Embryonic facial prominence (tissue), 1 donor: ENCODE measurements at regions not wholly inside any gene's neighbourhood (a gene's known extent, or its start where the extent isn't known, plus 50 kb on each side); places are given as distances from the start of the nearest gene placed in this dataset.

Experiments used
- DNase-seq: peaks from one replicate; pipeline ENCODE4 v3.0.0-alpha.2; 2016; ENCODE audit errors: extremely low spot score

GRCh38 chr2:41686156-41686555 is 361.7 kb upstream of the PKDCC start:
- DNase-seq, result no peak

GRCh38 chr2:41691561-41691960 is 356.3 kb upstream of the PKDCC start:
- DNase-seq, result no peak

DNA sequence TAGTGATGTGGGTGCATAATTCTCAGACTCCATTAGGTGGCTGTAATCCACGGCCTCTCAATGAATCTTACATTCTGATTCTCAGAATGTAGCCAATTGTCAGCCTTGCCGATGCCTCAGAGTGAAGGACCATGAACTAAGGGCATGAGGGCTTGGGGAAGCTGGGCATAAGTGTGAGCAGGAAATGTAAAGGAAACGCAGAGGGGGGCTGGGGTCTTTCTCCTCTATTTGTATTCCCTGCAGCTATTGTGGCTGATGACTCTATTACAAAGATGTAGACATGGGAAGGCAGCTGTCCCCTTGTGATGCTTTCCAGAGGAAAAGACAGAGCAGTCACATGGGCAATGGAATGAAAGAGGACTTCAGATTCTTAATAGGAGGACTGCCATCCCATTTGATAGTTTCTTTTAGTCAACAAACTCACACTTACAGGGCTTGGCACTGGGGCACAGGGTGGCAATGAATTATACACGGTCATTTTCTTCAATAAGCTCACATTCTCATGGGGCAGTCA is 353.2 kb upstream of the PKDCC start:
- DNase-seq, result no peak

DNA sequence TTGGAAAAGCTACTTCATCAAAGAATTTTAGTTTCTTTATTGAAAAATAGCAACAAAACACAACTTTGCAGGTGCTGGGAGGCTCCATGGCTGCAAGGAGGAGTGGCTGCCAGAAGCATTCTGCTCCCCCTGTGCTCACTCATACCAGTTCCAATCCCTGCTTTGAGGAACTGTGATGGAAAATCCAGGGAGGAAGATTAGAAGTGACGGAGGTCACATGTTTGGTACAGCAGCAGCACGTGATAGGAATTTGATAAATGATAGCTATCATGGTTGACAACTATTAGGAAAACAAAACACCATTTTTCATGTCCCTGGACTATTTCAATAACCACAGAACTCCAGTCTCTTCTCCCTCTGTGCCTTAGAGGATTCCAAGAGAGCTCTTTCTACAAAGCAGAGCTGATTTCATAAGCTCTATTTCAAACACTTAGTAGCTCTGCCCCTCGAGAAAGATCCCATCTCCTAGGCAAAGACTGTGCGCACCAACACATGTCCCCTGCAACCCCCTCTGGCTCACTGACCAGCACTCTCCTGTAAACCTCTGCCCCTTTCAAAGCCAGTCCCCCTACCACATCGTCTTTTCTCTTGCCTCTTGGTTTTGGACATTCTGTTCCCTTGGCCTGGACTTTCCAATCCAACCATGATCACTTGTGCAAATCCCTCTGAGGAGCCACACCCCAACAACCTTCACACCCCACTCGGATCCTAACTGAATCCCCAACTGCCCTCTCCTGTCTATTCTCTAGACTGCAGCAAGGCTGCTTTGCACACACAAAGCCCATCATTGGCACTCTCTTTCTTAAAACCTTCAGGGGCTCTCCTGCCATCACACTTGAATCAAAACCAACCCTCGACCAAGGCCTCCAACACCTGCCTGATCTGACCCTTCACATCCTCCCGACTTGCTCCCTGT is 352.4 kb upstream of the PKDCC start:
- no peak for DNase-seq

GRCh38 chr2:41697389-41697788 is 350.4 kb upstream of the PKDCC start:
- DNase-seq, result no peak

GRCh38 chr2:41698678-41699422 is 349.0 kb upstream of the PKDCC start:
- no peak for DNase-seq

- no peak for DNase-seq
Observed at GRCh38 chr2:41701231-41701630, 346.6 kb upstream of the PKDCC start.

GRCh38 chr2:41703123-41703522 is 344.7 kb upstream of the PKDCC start:
- DNase-seq, result no peak

DNA sequence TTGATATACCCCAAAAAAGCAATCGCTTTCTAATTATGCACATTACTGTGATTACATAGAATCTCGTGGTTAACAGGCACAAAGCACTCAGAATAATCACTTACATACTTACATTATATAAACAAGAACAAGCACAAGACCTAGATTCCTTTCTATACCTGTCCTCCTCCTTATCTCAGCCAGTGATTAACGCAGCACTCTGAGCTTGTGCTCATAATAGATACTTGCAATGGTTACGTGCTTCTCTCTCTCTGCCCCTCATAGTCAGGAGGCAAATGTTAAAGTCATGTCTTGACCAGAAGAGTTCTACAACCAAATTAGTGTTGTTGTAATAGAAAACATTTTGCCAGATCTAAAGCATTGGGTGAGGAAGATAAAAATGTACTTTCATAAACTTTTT is 342.2 kb upstream of the PKDCC start:
- DNase-seq, result no peak

GRCh38 chr2:41706286-41706685 is 341.5 kb upstream of the PKDCC start:
- DNase-seq, result no peak

DNA sequence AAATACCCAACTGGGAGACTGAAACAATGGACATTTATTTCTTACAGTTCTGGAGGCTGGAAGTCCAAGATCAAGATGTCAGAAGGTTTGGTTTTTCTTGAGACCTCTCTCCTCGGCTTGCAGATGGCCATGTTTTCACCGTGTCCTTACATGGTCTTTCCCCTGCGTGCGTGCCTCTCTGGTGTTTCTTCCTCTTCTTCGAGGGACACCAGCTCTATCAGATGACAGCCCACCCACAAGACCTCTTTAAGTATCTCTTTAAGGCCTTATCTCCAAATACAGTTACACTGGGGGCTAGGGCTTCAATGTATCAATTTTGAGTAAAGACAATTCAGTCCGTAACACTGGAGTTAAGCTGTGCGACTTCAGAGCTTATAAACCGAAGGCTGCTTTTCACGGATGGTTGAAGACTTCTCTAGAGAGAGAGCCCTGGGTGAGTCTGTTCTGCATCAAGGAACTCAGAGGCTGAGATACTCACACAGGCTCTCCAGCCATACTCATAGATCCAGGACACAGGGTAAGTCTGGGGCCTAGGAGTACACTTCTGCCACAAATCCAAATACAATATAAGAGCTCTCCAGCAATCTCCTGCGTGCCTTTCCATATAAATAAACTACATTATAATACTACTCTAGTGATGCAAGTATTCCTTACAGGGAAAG is 339.9 kb upstream of the PKDCC start:
- no peak for DNase-seq

GRCh38 chr2:41709702-41710599 is 337.9 kb upstream of the PKDCC start:
- DNase-seq, result no peak

GRCh38 chr2:41710944-41711343 is 336.9 kb upstream of the PKDCC start:
- no peak for DNase-seq

- DNase-seq, result no peak
Observed at GRCh38 chr2:41711736-41712135, 336.1 kb upstream of the PKDCC start.

- no peak for DNase-seq
Observed at GRCh38 chr2:41716497-41716896, 331.3 kb upstream of the PKDCC start.

GRCh38 chr2:41717839-41718238 is 330.0 kb upstream of the PKDCC start:
- no peak for DNase-seq

DNA sequence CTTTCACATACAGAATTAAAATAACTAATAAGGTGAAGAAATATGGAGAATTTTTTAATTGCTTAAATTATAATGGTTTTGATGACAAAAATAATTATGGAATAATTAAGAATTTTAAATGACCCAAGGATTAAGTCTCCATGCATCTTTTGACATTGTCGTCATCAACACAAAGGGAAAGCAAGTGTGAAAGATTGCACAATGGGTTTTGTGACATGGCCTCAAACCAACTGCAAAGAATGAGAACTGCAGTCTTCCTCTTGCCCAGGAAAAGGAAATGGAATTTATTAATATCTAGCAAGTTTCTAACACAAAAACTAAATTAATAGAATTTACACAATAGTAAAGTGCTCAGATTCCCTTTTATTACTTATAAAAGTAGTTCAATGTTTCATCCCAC is 329.1 kb upstream of the PKDCC start:
- no peak for DNase-seq

DNA sequence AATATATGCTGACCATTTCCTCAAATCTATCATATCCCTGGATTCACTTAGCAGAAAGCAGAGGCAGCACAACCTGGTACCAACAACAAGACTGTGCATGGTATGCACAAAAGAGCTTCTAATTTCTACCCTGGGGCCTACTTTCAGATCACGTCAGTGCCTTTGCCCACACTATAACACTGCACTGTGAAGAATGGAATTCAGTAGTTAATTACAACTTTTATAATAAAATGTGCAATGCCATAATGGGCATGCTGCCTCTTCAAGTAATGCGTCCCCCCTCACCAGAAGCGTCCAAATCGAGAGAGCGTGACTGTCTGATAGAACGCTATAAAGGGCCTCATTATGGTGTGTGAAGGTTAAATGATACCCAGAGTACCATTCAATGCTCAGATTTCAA is 328.1 kb upstream of the PKDCC start:
- DNase-seq, result no peak

DNA sequence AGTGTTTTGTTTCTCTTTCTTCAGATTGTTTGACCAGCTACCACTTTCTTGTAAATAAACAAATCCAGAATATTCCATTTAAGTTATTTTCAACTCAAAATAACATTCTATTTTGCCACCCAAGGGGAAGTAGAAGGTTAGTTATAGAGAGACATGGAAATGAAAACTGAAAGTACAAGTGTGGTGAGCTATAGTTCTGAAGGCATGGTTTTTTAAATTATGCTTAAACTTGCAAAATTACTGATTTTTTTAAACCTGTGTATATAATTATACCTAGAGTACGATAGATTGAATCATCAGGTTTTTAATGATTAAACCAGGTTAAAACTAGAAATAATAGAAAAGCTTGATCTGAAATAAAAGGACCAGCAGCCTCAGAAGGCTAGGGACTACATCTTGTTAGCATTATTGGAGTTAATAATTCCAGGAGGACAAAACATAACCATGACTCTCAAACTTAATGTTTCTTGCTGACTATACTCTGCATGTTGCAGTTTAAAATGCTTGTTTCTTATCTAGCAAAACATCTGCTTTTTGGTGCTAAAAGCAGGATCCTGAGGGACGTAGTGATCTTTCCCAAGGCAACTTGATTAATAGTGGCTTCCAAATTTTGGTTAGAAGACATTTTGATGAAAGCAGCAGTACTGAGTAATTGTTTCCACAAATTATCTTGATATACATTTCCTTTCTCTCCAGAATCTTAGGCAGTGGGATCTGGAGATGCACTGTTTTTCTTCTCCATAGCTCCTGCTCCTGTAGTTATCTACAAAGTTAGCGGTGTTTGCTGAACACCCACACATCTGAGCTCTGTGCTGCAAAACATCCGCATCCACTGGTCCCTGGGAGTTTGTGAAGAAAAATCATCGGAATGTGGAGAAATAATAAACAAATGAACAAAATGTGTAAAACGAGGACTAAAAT is 327.2 kb upstream of the PKDCC start:
- no peak for DNase-seq

DNA sequence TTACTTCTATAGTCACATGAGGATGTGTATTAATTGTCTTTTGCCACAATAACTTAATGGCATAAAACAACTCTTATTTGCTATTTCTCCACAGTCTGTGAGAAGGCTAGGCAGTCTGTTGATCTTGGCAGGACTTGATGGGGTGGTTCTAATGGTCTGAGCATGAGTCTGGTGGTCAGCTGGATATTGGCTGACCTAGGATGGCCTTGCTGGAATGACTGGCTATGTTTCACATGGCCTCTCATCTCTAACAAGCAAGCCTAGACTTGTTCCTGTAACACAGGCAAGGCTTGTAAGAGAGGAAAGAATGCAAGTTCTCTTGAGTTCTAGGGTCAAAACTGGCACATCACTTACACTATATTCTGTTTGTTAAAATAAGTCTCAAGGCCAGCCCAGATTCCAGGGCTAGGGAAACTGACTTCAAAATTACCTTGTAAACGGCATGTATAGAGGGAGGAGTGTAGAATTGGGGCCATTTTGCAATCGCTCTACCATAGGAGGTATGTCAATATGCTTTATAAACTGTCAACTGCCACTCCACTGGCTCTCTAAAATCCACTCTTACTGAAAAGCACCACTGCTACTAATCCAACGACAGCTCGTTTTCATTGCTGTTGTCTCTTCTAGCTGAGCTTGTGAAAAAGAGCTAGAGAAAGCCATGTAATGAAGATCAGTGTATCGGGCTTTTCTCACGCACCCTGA is 325.0 kb upstream of the PKDCC start:
- no peak for DNase-seq
